H1 (cell line): ENCODE measurements at regions not wholly inside any gene's neighbourhood (a gene's known extent, or its start where the extent isn't known, plus 50 kb on each side); places are given as distances from the start of the nearest gene placed in this dataset.

ENCODE experiments used
- CTCF ChIA-PET: fragments of 300-600 bp; sonication (Branson Sonifier 250); formaldehyde crosslinking; loops from one replicate; lab custom pipeline; 2021; ENCODE audit not compliant: partially characterized antibody; lab: Charles Lee
- POLR2A ChIA-PET: fragments of 300-600 bp; sonication (Branson Sonifier 250); formaldehyde crosslinking; loops from one replicate; lab custom pipeline; 2021; ENCODE audit warnings: inconsistent platforms; ENCODE audit not compliant: partially characterized antibody; lab: Charles Lee
- DNase-seq, 2 experiments: peaks; one replicate each; pipeline versions ENCODE4 v3.0.0 to v3.0.0-alpha.2; 2010 to 2022; ENCODE audit warnings: low spot score in 2 of 2, low read depth in 1 of 2, mixed read lengths in 1 of 2
- FAIRE-seq: peaks from 2 replicates; lab custom pipeline; 2011; peaks lifted over from hg19 to GRCh38; lab: Jason Lieb, UNC
- H2AFZ ChIP-seq: 2 replicates; pipeline ENCODE4 v1.8.1; 2012; ENCODE audit warnings: low read length, inconsistent platforms
- H2AK5ac ChIP-seq: 2 replicates; pipeline ENCODE4 v1.6.1; 2013; ENCODE audit warnings: low read depth, low read length
- H2BK120ac ChIP-seq: replicated peaks from 2 replicates; pipeline ENCODE3; 2013; ENCODE audit warnings: low read depth, low read length, inconsistent platforms
- H2BK12ac ChIP-seq: 2 replicates; pipeline ENCODE4 v1.6.1; 2013; ENCODE audit warnings: low read depth, low read length
- H2BK15ac ChIP-seq: 2 replicates; pipeline ENCODE4 v1.6.1; 2013; ENCODE audit warnings: low read length
- H2BK20ac ChIP-seq: 2 replicates; pipeline ENCODE4 v1.6.1; 2013; ENCODE audit warnings: low read length
- H2BK5ac ChIP-seq: 2 replicates; pipeline ENCODE4 v1.6.1; 2013; ENCODE audit warnings: low read depth, low read length
- H3K14ac ChIP-seq: 2 replicates; pipeline ENCODE4 v1.6.1; 2013; ENCODE audit warnings: inconsistent platforms; ENCODE audit not compliant: insufficient read length
- H3K18ac ChIP-seq: 2 replicates; pipeline ENCODE4 v1.6.1; 2013; ENCODE audit warnings: low read length; ENCODE audit errors: extremely low read depth
- H3K23ac ChIP-seq: 2 replicates; pipeline ENCODE4 v1.6.1; 2013; ENCODE audit warnings: inconsistent platforms; ENCODE audit not compliant: insufficient read length
- H3K23me2 ChIP-seq: 2 replicates; pipeline ENCODE4 v1.6.1; 2013; ENCODE audit warnings: low read depth, low read length
- H3K27ac ChIP-seq: 2 replicates; pipeline ENCODE4 v1.6.1; 2011; ENCODE audit warnings: low read depth, low read length, inconsistent platforms
- H3K27me3 ChIP-seq, 4 experiments: replicated peaks in 1 of 4; 1 replicate in 1 of 4; 2 replicates in 3 of 4; pipeline versions ENCODE4 v1.6.1 to v1.8.1; 2011 to 2013; ENCODE audit warnings: low read length in 3 of 4, mild to moderate bottlenecking in 3 of 4, inconsistent platforms in 2 of 4, mixed read lengths in 2 of 4, moderate library complexity in 1 of 4; ENCODE audit not compliant: control insufficient read depth in 3 of 4, insufficient read depth in 3 of 4; ENCODE audit errors: extremely low read depth in 1 of 4
- H3K36me3 ChIP-seq, 4 experiments: 2 replicates each; pipeline versions ENCODE4 v1.6.1 to v1.8.1; 2011 to 2013; ENCODE audit warnings: mild to moderate bottlenecking in 4 of 4, low read length in 3 of 4, moderate library complexity in 2 of 4, control low read depth in 1 of 4, inconsistent platforms in 1 of 4; ENCODE audit not compliant: insufficient read depth in 4 of 4, control insufficient read depth in 2 of 4
- H3K4ac ChIP-seq: replicated peaks from 2 replicates; pipeline ENCODE3; 2013; ENCODE audit warnings: low read length, low read depth, mixed read lengths, inconsistent platforms; ENCODE audit not compliant: insufficient read length
- H3K4me1 ChIP-seq, 4 experiments: replicated peaks in 1 of 4; 1 replicate in 1 of 4; 2 replicates in 3 of 4; pipeline versions ENCODE4 v1.6.1 to v1.8.1; 2011 to 2013; ENCODE audit warnings: low read length in 3 of 4, inconsistent platforms in 2 of 4, mixed read lengths in 1 of 4; ENCODE audit not compliant: insufficient read depth in 4 of 4, control insufficient read depth in 3 of 4
- H3K4me2 ChIP-seq, 2 experiments: 2 replicates each; pipeline versions ENCODE4 v1.6.1 to v1.8.1; 2011 to 2013; ENCODE audit warnings: low read depth in 2 of 2, low read length in 2 of 2, control low read depth in 1 of 2, inconsistent platforms in 1 of 2, mild to moderate bottlenecking in 1 of 2; ENCODE audit not compliant: insufficient read depth in 1 of 2
- H3K4me3 ChIP-seq, 4 experiments: fragments of 200-600, 300-600 bp in 1 of 4; sonication (generic), shearing (Covaris generic), sonication (Bioruptor Twin) in 1 of 4; 2 replicates each; pipeline versions ENCODE4 v1.5.1 to v1.8.1; 2011 to 2016; ENCODE audit warnings: low read length in 4 of 4, low read depth in 3 of 4, control low read depth in 2 of 4, inconsistent platforms in 2 of 4, mild to moderate bottlenecking in 2 of 4, mixed read lengths in 1 of 4, moderate library complexity in 1 of 4; ENCODE audit not compliant: insufficient read depth in 2 of 4; ENCODE audit errors: extremely low read depth in 1 of 4
- H3K56ac ChIP-seq: replicated peaks from 2 replicates; pipeline ENCODE3; 2013; ENCODE audit warnings: low read depth, mild to moderate bottlenecking, mixed read lengths, low read length, inconsistent platforms; ENCODE audit not compliant: insufficient read length
- H3K79me1 ChIP-seq: 2 replicates; pipeline ENCODE4 v1.6.1; 2013; ENCODE audit warnings: low read depth, low read length, control low read depth
- H3K79me2 ChIP-seq, 2 experiments: 2 replicates each; pipeline versions ENCODE4 v1.6.1 to v1.8.1; 2012 to 2013; ENCODE audit warnings: low read length in 2 of 2, mild to moderate bottlenecking in 2 of 2, inconsistent platforms in 1 of 2; ENCODE audit not compliant: insufficient read depth in 2 of 2, control insufficient read depth in 1 of 2
- H3K9ac ChIP-seq, 4 experiments: replicated peaks in 1 of 4; 1 replicate in 1 of 4; 2 replicates in 3 of 4; pipeline versions ENCODE4 v1.6.1 to v1.8.1; 2011 to 2013; ENCODE audit warnings: low read depth in 3 of 4, low read length in 3 of 4, control low read depth in 2 of 4, mild to moderate bottlenecking in 2 of 4, moderate library complexity in 2 of 4, inconsistent platforms in 1 of 4; ENCODE audit errors: extremely low read depth in 1 of 4
- H3K9me3 ChIP-seq, 2 experiments: 2 replicates each; pipeline versions ENCODE4 v1.6.1 to v1.8.1; 2012 to 2013; ENCODE audit warnings: mild to moderate bottlenecking in 2 of 2, moderate library complexity in 2 of 2, control low read depth in 1 of 2, inconsistent platforms in 1 of 2, low read depth in 1 of 2, low read length in 1 of 2, mixed read lengths in 1 of 2; ENCODE audit not compliant: insufficient read depth in 2 of 2
- H4K20me1 ChIP-seq, 2 experiments: replicated peaks in 1 of 2; 2 replicates each; pipeline versions ENCODE3 to v1.8.1; 2011 to 2013; ENCODE audit warnings: inconsistent platforms in 2 of 2, low read length in 2 of 2, mild to moderate bottlenecking in 1 of 2; ENCODE audit not compliant: insufficient read depth in 2 of 2, control insufficient read depth in 1 of 2
- H4K5ac ChIP-seq: 2 replicates; pipeline ENCODE4 v1.6.1; 2013; ENCODE audit warnings: low read length, low read depth, mixed read lengths, inconsistent platforms; ENCODE audit not compliant: insufficient read length
- H4K8ac ChIP-seq: 2 replicates; pipeline ENCODE4 v1.8.0; 2013; ENCODE audit warnings: mild to moderate bottlenecking, moderate library complexity, low read length, inconsistent platforms; ENCODE audit not compliant: insufficient read depth; ENCODE audit errors: extremely low read depth
- H4K91ac ChIP-seq: replicated peaks from 2 replicates; pipeline ENCODE3; 2013; ENCODE audit warnings: low read length, mixed read lengths, inconsistent platforms; ENCODE audit not compliant: insufficient read length
- HDAC2 ChIP-seq, 2 experiments: fragments of 300-600 bp in 1 of 2; sonication (generic) in 1 of 2; IDR thresholded peaks; 2 replicates each; pipeline ENCODE4 v1.6.1; 2011 to 2012; ENCODE audit warnings: low read depth in 2 of 2, low read length in 2 of 2, mild to moderate bottlenecking in 2 of 2, moderate library complexity in 2 of 2, borderline replicate concordance in 1 of 2, inconsistent platforms in 1 of 2
- HDAC6 ChIP-seq: IDR thresholded peaks from one replicate; pipeline ENCODE4 v1.7.1; 2012; ENCODE audit warnings: low read depth, mild to moderate bottlenecking, inconsistent platforms, low read length, moderate library complexity
- KDM4A ChIP-seq: IDR thresholded peaks from one replicate; pipeline ENCODE4 v1.7.1; 2012; ENCODE audit warnings: low read depth, mild to moderate bottlenecking, moderate library complexity, low read length, inconsistent platforms; ENCODE audit not compliant: severe bottlenecking
- MAX ChIP-seq: IDR thresholded peaks from 2 replicates; pipeline ENCODE4 v1.6.1; 2012; ENCODE audit warnings: inconsistent platforms
- NANOG ChIP-seq: IDR thresholded peaks from 2 replicates; pipeline ENCODE4 v1.6.1; 2011; ENCODE audit warnings: low read length, low read depth, mild to moderate bottlenecking, inconsistent platforms; ENCODE audit not compliant: insufficient read depth, poor library complexity, severe bottlenecking
- NRF1 ChIP-seq: IDR thresholded peaks from 2 replicates; pipeline ENCODE4 v1.6.1; 2011; ENCODE audit warnings: mild to moderate bottlenecking, low read depth, low read length, improper control_type of control experiment
- RBBP5 ChIP-seq: IDR thresholded peaks from 2 replicates; pipeline ENCODE4 v1.7.1; 2012; ENCODE audit warnings: low read depth, mild to moderate bottlenecking, inconsistent platforms, low read length, moderate library complexity, borderline replicate concordance
- RNF2 ChIP-seq: fragments of 200-900, 300-1000 bp; sonication (generic); IDR thresholded peaks from 2 replicates; pipeline ENCODE4 v1.7.1; 2016; ENCODE audit warnings: borderline replicate concordance, low read depth, mild to moderate bottlenecking, antibody characterized with exemption, low read length; ENCODE audit not compliant: poor library complexity, severe bottlenecking; ENCODE audit errors: missing control alignments
- SAP30 ChIP-seq: fragments of 300-600 bp; sonication (generic); IDR thresholded peaks from 2 replicates; pipeline ENCODE4 v1.7.1; 2012; ENCODE audit warnings: low read length, moderate library complexity, mild to moderate bottlenecking, inconsistent platforms; ENCODE audit not compliant: insufficient read depth, insufficient replicate concordance
- SIRT6 ChIP-seq: IDR thresholded peaks from one replicate; pipeline ENCODE4 v1.7.1; 2012; ENCODE audit warnings: low read length, inconsistent platforms
- SIX5 ChIP-seq: IDR thresholded peaks from 2 replicates; pipeline ENCODE4 v1.6.1; 2011; ENCODE audit warnings: mild to moderate bottlenecking, low read depth, low read length
- SP4 ChIP-seq: IDR thresholded peaks from 2 replicates; pipeline ENCODE4 v1.6.1; 2012; ENCODE audit warnings: low read length, inconsistent platforms
- SRF ChIP-seq: IDR thresholded peaks from 2 replicates; pipeline ENCODE4 v1.6.1; 2011; ENCODE audit warnings: mild to moderate bottlenecking, low read depth, low read length, moderate library complexity
- TAF7 ChIP-seq: optimal IDR thresholded peaks from 2 replicates; pipeline ENCODE3; 2011; ENCODE audit warnings: low read depth, mild to moderate bottlenecking, inconsistent platforms, low read length, moderate library complexity, borderline replicate concordance
- WGBS, 2 experiments: shearing (Covaris generic) in 1 of 2; methylation state at CpG; one replicate each; pipeline versions ENCODE4 v1.1.6 to v1.1.7; 2013 to 2015; ENCODE audit warnings: low lambda C conversion rate in 2 of 2, mixed read lengths in 2 of 2, inconsistent platforms in 1 of 2, low coverage in 1 of 2, missing lambda C conversion rate in 1 of 2; ENCODE audit not compliant: insufficient replicate concordance in 2 of 2, insufficient coverage in 1 of 2, insufficient read length in 1 of 2; ENCODE audit errors: extremely low coverage in 1 of 2, missing lambda C conversion rate in 1 of 2; 5-methylcytosine and 5-hydroxymethylcytosine counted together

- H3K9me3 ChIP-seq, result no peaks in the 10 kb centered on the region; a peak in 1 of 4 replicates
- H3K36me3 ChIP-seq, result no peaks in the 10 kb centered on the region
- 88% methylated on average over 1 of the region's 1 CpG; no CpG with 5 or more reads in 1 of the 2 experiments for WGBS, 2 experiments
- ChIA-PET CTCF (no interaction called here), POLR2A (no interaction called here)
- no peak overlapping the region for H3K4me3 ChIP-seq
- no peak overlapping the region for H3K4ac ChIP-seq
- no peak overlapping the region for H3K56ac ChIP-seq
- H3K27ac ChIP-seq, result no peak overlapping the region
- no peak overlapping the region for H2BK15ac ChIP-seq
- H3K23ac ChIP-seq, result no peak overlapping the region
- H4K20me1 ChIP-seq, result peaks cover 0 to 1% of the 10 kb centered on the region in 2 experiments
- no peaks in the 10 kb centered on the region for H3K23me2 ChIP-seq
- H4K5ac ChIP-seq, result no peak overlapping the region
- DNase-seq (no peak), FAIRE-seq (no peak)
- H3K4me1 ChIP-seq, result no peaks in the 10 kb centered on the region
- no peak overlapping the region for H3K18ac ChIP-seq
- H2BK12ac ChIP-seq, result no peak overlapping the region
- no peaks in the 10 kb centered on the region for H3K79me2 ChIP-seq
- H2BK20ac ChIP-seq, result no peak overlapping the region
- no peak overlapping the region for H2BK5ac ChIP-seq
- no peak overlapping the region for H4K8ac ChIP-seq
- H2AK5ac ChIP-seq, result no peak overlapping the region
- no peak overlapping the region for H2BK120ac ChIP-seq
- no peak overlapping the region for H3K9ac ChIP-seq
- H3K14ac ChIP-seq, result no peak overlapping the region
- H3K4me2 ChIP-seq, result no peak overlapping the region
- H2AFZ ChIP-seq, result no peak overlapping the region
- no peaks in the 10 kb centered on the region for H3K27me3 ChIP-seq
- no peak overlapping the region for H4K91ac ChIP-seq
- no peaks in the 10 kb centered on the region for H3K79me1 ChIP-seq
- TF ChIP-seq SP4 (no peak), KDM4A (no peak), TAF7 (no peak), HDAC2 (IDR thresholded peaks at IDR 0.05; ENCODE audit: borderline replicate concordance in 1 of 2, low read depth in 2 of 2, low read length in 2 of 2) (no peak), SAP30 (no peak), NRF1 (no peak), MAX (no peak), RNF2 (no peak), SRF (no peak), NANOG (no peak), HDAC6 (no peak), SIX5 (no peak), SIRT6 (no peak), RBBP5 (no peak)
Measured at GRCh38 chr3:147038481-147038880, 367.9 kb downstream of the ZIC4 start.
